ENCODE measurements at regions not wholly inside any gene's neighbourhood (a gene's known extent, or its start where the extent isn't known, plus 50 kb on each side); places are given as distances from the start of the nearest gene placed in this dataset.

DNA sequence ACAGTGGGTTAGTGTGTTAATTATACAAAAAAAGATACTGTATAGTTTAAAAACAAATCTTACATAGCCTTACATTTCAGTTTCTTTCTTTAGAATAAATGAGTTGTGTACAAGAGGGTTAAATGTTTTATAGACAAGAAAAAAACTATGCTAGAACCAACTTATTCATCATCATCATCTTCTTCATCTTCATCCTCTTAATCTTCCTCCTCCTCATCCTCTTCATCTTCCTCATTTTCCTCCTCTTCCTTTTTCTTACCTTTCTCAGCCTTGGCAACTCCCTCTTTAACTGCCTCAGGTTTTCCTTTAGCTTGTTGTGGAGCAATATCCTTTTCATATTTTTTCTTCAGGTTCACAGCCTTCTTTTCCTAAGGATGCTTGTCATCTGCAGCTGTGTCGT lies 53.7 kb downstream of the RPS12 start:
- Mint-ChIP-seq H3K36me3 (ENCODE audit: insufficient read depth) (no peaks in the 10 kb centered on the region), H3K4me3 (no peak overlapping the region), H3K27me3 (ENCODE audit: low read depth) (peaks cover 11% of the 10 kb centered on the region), H3K9me3 (no peaks in the 10 kb centered on the region), H3K4me1 (ENCODE audit: low read depth) (no peaks in the 10 kb centered on the region)
- ATAC-seq: no peak
- DNase-seq: no peak

DNA sequence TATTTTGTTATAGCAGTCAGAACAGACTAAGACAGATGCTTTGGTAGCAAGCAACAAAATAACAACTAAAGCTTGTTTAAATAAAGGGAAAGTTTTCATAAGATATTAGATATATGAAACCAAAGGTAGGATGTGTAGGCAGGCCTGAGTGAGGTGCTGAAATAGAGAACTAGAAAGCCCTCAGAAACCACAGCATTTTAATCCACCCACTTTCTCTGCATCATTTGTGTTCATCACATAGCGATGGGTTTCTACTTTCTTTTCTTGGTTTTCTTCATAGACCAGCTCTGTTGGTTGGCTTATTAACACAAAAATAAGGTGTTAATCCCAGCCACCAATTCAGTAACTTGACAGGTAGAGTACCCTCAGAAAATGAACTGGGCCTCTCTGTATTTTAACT lies 58.6 kb downstream of the RPS12 start:
- Mint-ChIP-seq H3K36me3 (ENCODE audit: insufficient read depth) (no peaks in the 10 kb centered on the region), H3K4me1 (ENCODE audit: low read depth) (no peaks in the 10 kb centered on the region), H3K27me3 (ENCODE audit: low read depth) (peaks cover 14% of the 10 kb centered on the region), H3K4me3 (no peak overlapping the region), H3K9me3 (peaks cover 6% of the 10 kb centered on the region)
- peak; percentile 86 to 94 for ATAC-seq
- DNase-seq: no peak

DNA sequence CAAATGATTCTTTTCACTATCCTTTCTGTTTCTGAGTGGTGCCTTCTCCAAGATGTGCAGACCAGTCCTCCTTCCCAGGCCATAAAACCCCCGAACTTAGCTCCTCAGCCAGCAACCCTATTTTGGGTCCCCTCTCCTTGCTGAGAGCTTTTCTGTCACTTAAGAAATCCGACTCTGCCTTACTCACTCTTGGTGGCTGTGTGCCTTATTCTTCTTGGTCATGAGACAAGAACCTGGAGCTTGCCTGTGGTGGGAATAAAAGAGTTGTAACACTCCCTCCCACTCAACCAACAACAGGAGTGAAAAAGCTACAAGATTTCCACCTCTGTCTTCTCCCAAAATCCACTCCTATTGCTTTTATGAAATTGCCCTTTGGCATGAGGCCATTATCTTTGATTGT lies 62.6 kb downstream of the RPS12 start:
- H3K4me1 Mint-ChIP-seq (ENCODE audit: low read depth): no peaks in the 10 kb centered on the region
- no peak overlapping the region for H3K4me3 Mint-ChIP-seq
- peaks cover 6% of the 10 kb centered on the region for H3K9me3 Mint-ChIP-seq

DNA sequence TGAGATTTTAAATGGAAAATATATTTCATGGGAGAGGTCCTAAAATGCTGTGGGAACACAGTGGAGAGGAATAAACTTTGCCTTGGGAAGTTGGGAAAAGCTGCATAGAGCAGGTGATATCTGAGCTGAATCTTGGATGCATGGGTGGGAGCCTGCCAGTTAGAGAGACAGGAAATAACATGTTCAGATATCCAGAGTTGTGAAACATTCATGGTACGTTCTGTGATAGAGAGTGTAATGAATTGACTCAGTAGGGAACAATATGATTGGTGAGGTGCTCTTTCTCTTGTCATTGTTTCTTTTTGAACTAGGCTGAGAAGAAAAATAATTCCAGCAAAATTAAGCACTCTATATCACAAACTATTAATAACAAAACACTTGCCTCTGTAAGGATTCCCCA lies 72.8 kb downstream of the RPS12 start:
- H3K4me3 Mint-ChIP-seq: no peak overlapping the region
- H3K27me3 Mint-ChIP-seq (ENCODE audit: low read depth): no peaks in the 10 kb centered on the region
- no peak for DNase-seq
- no peaks in the 10 kb centered on the region for H3K36me3 Mint-ChIP-seq (ENCODE audit: insufficient read depth)
- H3K9me3 Mint-ChIP-seq: no peaks in the 10 kb centered on the region
- H3K4me1 Mint-ChIP-seq (ENCODE audit: low read depth): no peaks in the 10 kb centered on the region
- ATAC-seq: peak in 1 of 2 donors; percentile 21

More for the DNA sequence above, 62.6 kb downstream of the RPS12 start:
- ATAC-seq (no peak), DNase-seq (no peak)
- no peaks in the 10 kb centered on the region for H3K36me3 Mint-ChIP-seq (ENCODE audit: insufficient read depth)
- peaks cover 7% of the 10 kb centered on the region for H3K27me3 Mint-ChIP-seq (ENCODE audit: low read depth)

DNA sequence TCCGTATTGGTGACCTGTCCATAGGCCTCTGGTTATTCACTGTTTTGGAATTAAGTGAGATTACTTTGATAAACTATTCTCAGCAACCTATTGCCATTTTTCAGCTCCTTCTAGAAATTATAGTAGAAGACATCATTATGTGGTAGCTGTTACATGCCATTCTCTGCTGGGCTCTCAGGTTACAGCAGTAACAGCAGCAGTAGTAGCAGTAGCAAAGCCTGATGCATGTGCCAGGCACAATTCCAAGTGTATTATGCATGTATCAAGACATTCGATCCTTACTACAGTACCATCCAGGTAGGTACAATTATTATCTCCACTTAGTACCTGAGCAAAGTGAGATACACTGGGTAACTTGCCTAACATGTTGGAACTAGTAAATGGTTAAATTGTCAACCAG lies 74.3 kb downstream of the RPS12 start:
- no peaks in the 10 kb centered on the region for H3K9me3 Mint-ChIP-seq
- ATAC-seq (no peak), DNase-seq (no peak)
- no peaks in the 10 kb centered on the region for H3K4me1 Mint-ChIP-seq (ENCODE audit: low read depth)
- H3K27me3 Mint-ChIP-seq (ENCODE audit: low read depth): no peaks in the 10 kb centered on the region
- no peaks in the 10 kb centered on the region for H3K36me3 Mint-ChIP-seq (ENCODE audit: insufficient read depth)
- no peak overlapping the region for H3K4me3 Mint-ChIP-seq

DNA sequence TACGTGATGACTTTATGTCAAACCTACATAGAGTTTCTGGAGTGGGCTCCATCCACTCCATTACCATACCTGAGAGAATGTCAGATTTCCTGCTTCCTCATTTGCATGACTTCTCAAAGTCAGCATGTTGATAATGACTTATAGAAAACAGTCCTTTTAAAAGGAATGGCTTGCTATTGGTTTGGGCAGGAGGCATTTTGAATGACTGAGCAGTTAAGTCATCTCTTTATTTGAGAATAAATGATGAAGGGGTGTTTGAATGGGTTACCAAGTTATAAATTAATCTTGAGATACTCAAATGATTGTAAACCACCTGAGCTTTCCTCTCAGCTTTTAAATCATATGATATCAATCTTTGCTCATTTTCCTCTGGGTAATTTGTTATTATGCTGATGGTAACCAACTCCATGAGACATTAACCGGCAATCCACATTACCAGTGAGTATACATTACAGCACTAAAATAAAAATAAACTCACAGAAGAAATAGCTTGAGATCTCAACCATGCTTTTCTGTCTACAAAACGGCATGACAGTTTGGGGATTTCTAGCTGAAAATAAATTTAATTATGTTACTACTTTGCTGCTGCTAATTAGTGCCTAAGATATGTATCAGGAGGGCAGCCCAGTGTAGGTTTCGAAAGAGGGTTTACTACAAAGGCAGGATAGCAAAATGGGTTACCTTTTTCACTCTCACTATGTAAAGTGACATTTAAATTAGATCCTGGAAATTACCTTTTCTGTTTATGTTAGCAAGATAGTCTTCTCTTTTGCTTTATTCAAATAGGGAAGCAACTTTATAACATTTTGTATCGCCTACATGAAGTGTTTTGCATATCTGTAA lies 78.8 kb downstream of the RPS12 start:
- ATAC-seq (no peak), DNase-seq (no peak)
- H3K4me1 Mint-ChIP-seq (ENCODE audit: low read depth): no peaks in the 10 kb centered on the region
- H3K9me3 Mint-ChIP-seq: no peaks in the 10 kb centered on the region
- no peaks in the 10 kb centered on the region for H3K36me3 Mint-ChIP-seq (ENCODE audit: insufficient read depth)
- H3K4me3 Mint-ChIP-seq: no peak overlapping the region
- H3K27me3 Mint-ChIP-seq (ENCODE audit: low read depth): no peaks in the 10 kb centered on the region

DNA sequence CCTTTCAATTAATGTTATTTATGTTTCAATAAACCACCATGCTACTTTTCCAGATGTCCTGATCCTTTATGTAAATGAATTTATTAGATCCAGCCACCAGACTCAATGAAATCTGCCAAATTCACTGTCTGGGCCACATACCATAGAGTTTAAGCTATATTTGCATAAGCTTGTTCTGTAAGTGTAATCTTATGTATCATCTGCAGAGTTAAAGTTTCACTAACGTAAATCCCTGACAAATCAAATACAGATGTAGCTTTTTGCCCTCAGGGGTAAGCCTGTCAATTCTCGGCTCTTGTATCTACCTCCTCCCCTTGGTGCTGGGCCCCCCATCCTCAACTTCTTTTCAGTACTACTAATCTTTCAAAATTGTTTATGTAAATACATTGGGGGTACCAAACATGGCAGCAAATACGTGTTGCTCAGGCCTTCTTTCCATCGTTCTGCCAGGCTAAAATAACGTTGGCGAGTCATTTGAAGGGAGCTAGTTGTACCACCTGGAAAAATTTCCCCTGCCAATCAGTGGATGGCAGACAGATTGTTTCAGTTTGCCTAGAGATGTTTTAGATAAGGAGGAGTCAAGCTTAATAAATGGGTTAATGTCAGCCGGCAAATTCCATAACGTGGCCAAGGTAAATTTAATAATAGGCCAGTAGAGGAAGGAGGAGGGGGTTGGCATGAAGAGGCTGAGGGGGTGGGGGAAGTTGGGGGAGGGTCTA lies 79.6 kb downstream of the RPS12 start:
- Mint-ChIP-seq H3K4me3 (no peak overlapping the region), H3K27me3 (ENCODE audit: low read depth) (no peaks in the 10 kb centered on the region), H3K4me1 (ENCODE audit: low read depth) (no peaks in the 10 kb centered on the region), H3K36me3 (ENCODE audit: insufficient read depth) (no peaks in the 10 kb centered on the region), H3K9me3 (no peaks in the 10 kb centered on the region)
- DNase-seq (no peak), ATAC-seq (no peak)

DNA sequence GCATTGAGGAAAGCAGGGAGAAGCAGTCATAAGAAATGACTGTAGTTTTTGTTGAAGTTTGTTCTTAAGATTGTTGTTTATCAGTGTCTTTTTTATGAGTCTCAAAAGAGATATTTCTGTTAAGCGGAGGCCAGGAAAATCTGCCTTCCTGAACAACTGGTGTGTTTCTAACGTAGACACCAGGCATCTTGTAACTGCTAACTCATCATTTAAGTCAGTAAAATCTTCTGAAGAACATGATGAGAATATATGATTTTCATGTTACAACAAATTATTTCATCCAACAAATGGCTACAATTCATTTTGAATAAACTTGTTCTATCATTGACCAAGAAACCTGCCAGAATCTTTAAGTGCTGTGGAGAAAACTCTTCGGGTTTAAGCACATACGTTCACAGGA lies 84.0 kb downstream of the RPS12 start:
- DNase-seq (no peak), ATAC-seq (no peak)
- no peaks in the 10 kb centered on the region for H3K36me3 Mint-ChIP-seq (ENCODE audit: insufficient read depth)
- H3K4me1 Mint-ChIP-seq (ENCODE audit: low read depth): no peaks in the 10 kb centered on the region
- H3K9me3 Mint-ChIP-seq: no peaks in the 10 kb centered on the region
- H3K4me3 Mint-ChIP-seq: no peak overlapping the region
- peaks cover 6% of the 10 kb centered on the region for H3K27me3 Mint-ChIP-seq (ENCODE audit: low read depth)

DNA sequence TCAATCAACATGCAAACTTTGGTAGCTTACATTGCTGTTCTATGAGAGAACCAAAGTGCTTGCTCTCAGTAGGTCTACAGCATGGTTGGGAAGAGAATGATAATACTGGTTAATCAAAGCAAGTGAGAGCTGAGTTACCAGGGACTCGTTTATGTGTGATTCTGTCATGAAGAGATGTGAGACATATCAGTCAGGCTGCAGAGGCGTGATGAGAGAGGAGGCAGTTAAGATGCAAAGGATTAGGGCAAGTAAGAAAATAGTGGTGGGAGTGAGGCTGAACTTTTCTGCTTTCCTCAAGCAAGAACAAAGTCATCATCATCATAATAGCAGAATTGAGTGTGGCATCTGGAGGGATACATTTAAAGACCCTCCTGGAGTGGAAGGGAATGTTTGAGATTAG lies 86.5 kb downstream of the RPS12 start:
- Mint-ChIP-seq H3K36me3 (ENCODE audit: insufficient read depth) (no peaks in the 10 kb centered on the region), H3K4me1 (ENCODE audit: low read depth) (no peaks in the 10 kb centered on the region), H3K27me3 (ENCODE audit: low read depth) (peaks cover 6% of the 10 kb centered on the region), H3K4me3 (no peak overlapping the region), H3K9me3 (no peaks in the 10 kb centered on the region)
- no peak for DNase-seq
- no peak for ATAC-seq

DNA sequence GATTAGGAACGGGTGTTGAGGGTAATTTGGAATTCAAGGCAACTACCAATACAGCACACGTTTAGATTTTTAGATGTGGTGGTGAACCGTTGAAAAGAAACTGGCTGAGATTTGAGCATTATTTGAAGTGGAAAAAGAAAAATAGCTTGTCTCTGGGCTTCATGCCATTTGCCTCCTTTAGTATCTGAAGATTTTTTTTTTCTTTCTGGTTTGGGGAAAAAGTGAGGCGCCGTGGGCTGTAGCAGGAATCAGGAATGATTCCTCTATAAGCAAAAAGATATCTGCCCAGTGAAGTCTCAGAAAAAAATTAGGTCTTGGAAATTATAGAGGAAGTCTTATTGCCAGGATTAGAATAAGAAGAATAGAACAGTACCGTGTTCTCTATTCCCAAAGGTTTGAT lies 88.5 kb downstream of the RPS12 start:
- Mint-ChIP-seq H3K4me3 (no peak overlapping the region), H3K4me1 (ENCODE audit: low read depth) (no peaks in the 10 kb centered on the region), H3K9me3 (no peaks in the 10 kb centered on the region), H3K36me3 (ENCODE audit: insufficient read depth) (no peaks in the 10 kb centered on the region), H3K27me3 (ENCODE audit: low read depth) (peaks cover 6% of the 10 kb centered on the region)
- ATAC-seq (no peak), DNase-seq (no peak)

DNA sequence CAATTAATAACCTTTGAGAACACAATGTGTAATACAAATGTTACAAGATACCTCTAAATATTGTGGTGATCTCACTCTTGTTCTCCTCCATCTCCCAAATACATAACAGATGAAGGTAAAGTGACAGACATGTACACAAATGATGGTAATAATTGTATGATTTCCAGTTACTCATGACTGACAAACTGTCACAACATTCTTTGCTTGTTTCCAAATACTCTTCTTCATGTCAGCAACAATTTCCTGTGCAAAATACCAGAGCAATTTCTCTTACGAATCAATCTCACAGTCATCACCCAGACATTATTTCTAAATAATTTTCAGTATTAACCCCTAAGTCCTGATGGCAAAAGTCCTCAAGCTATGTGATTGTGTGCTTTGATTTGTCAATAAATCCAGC lies 92.9 kb downstream of the RPS12 start:
- Mint-ChIP-seq H3K9me3 (no peaks in the 10 kb centered on the region), H3K36me3 (ENCODE audit: insufficient read depth) (no peaks in the 10 kb centered on the region), H3K27me3 (ENCODE audit: low read depth) (peaks cover 6% of the 10 kb centered on the region), H3K4me1 (ENCODE audit: low read depth) (no peaks in the 10 kb centered on the region), H3K4me3 (no peak overlapping the region)
- ATAC-seq (no peak), DNase-seq (no peak)

DNA sequence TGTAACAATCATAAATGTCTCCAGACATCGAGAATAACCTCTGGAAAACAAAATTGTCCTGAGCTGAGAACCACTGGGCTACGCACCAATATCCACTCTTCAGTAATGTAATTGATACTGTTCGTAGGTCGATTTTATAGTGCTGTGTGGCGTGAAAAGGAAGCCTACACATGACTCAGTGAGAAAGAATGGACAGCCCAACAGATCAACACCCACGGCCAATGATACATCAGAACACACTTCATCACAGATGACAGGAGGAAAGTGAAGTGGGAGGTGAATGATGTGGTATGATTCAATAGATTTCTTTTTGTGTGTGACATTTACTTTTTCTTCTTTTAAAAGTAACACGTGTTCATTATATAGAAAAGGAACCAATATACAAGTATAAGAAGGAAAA lies 93.5 kb downstream of the RPS12 start:
- no peaks in the 10 kb centered on the region for H3K4me1 Mint-ChIP-seq (ENCODE audit: low read depth)
- H3K9me3 Mint-ChIP-seq: no peaks in the 10 kb centered on the region
- no peak for DNase-seq
- no peaks in the 10 kb centered on the region for H3K36me3 Mint-ChIP-seq (ENCODE audit: insufficient read depth)
- no peak for ATAC-seq
- H3K4me3 Mint-ChIP-seq: no peak overlapping the region
- peaks cover 1% of the 10 kb centered on the region for H3K27me3 Mint-ChIP-seq (ENCODE audit: low read depth)

DNA sequence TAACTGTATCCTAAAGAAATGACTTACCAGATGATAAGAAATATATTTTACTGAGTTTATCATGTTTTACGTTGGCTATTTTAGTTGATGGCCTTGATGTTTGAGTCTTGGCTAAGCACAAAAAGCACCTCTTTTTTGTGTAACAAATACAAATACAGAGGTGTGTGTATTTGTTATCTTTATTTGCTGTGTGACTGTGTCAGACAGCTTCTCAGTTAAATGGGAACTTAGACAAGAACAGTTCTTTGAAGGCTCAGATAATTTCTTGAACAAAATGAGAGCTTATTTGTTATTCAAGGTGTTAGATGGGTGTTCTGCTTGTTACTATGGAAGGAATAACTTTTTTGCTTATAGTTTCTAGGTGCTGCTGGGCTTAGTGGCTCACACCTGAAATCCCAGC lies 95.4 kb downstream of the RPS12 start:
- Mint-ChIP-seq H3K27me3 (ENCODE audit: low read depth) (no peaks in the 10 kb centered on the region), H3K36me3 (ENCODE audit: insufficient read depth) (no peaks in the 10 kb centered on the region), H3K9me3 (no peaks in the 10 kb centered on the region), H3K4me1 (ENCODE audit: low read depth) (no peaks in the 10 kb centered on the region), H3K4me3 (no peak overlapping the region)
- ATAC-seq (no peak), DNase-seq (no peak)

DNA sequence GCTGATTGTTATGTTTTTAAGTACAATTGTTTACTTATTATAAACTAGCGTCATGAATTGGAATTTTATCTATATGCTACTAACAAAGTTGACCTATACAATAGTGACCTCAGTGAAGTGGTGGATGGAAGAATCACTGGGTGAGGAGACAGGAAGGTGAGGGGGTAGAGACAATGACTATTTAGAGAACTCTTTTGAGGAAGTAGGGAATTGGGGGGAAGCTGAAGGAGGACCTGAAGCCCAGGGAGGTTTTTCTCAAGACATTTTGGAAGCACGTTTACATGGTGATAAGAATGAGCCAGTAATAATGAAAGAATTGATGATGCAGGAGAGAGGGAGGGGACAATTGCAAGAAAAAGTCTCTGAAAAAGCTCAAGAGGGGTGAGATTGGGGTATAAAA lies 96.4 kb downstream of the RPS12 start:
- Mint-ChIP-seq H3K4me3 (no peak overlapping the region), H3K9me3 (no peaks in the 10 kb centered on the region), H3K36me3 (ENCODE audit: insufficient read depth) (no peaks in the 10 kb centered on the region), H3K4me1 (ENCODE audit: low read depth) (no peaks in the 10 kb centered on the region), H3K27me3 (ENCODE audit: low read depth) (no peaks in the 10 kb centered on the region)
- DNase-seq (no peak), ATAC-seq (no peak)

Data from activated T-cell treated with anti-CD3 and anti-CD28 coated beads, Interleukin-2, amount 50 U/mL, for 4 hours (primary cell).